GM12875 (cell line): ENCODE measurements at regions not wholly inside any gene's neighbourhood (a gene's known extent, or its start where the extent isn't known, plus 50 kb on each side); places are given as distances from the start of the nearest gene placed in this dataset.

ENCODE experiments used
- H3K4me3 ChIP-seq: one replicate; pipeline ENCODE4 v1.5.1; 2011; ENCODE audit warnings: low read depth, low read length, control low read depth
- TF ChIP-seq, protein P1 (sequence below): IDR thresholded peaks from 2 replicates; pipeline ENCODE4 v1.5.1; 2011; ENCODE audit warnings: low read depth, mild to moderate bottlenecking, control low read depth, inconsistent platforms, low read length, moderate library complexity, borderline replicate concordance; ENCODE audit not compliant: insufficient read depth

DNA sequence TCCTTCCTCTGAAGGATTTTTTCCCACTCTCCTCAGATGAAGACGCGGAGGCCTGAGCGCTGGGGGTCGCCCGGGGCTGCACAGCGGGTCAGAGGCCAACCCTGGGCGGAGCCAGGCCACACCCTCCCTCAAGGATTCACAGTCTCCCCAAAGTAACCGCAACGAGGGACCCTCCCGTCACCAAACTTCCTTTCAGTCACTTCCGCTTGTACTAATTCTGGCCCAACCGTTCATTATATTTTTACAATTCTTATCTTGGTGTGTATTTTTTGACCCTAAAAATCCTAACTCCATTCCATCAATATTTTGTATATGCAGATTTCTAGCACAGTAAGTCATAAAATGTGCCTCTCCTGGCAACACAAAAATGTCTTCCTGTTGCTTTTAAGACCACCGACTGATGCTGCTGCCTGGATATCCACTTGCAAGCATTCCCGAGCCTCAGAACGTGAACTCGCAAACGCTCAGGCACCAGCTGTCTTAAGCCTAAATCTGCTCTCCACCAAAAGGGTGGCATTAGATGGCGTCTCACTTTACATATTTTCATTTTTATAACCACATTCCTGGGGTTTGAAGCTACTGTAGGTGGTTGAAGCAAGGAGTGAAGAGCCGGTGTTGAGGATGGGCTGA, 128.0 kb downstream of the DLL1 start:
- TF ChIP-seq, protein P1, sequence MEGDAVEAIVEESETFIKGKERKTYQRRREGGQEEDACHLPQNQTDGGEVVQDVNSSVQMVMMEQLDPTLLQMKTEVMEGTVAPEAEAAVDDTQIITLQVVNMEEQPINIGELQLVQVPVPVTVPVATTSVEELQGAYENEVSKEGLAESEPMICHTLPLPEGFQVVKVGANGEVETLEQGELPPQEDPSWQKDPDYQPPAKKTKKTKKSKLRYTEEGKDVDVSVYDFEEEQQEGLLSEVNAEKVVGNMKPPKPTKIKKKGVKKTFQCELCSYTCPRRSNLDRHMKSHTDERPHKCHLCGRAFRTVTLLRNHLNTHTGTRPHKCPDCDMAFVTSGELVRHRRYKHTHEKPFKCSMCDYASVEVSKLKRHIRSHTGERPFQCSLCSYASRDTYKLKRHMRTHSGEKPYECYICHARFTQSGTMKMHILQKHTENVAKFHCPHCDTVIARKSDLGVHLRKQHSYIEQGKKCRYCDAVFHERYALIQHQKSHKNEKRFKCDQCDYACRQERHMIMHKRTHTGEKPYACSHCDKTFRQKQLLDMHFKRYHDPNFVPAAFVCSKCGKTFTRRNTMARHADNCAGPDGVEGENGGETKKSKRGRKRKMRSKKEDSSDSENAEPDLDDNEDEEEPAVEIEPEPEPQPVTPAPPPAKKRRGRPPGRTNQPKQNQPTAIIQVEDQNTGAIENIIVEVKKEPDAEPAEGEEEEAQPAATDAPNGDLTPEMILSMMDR: no peak
- no peak overlapping the region for H3K4me3 ChIP-seq

DNA sequence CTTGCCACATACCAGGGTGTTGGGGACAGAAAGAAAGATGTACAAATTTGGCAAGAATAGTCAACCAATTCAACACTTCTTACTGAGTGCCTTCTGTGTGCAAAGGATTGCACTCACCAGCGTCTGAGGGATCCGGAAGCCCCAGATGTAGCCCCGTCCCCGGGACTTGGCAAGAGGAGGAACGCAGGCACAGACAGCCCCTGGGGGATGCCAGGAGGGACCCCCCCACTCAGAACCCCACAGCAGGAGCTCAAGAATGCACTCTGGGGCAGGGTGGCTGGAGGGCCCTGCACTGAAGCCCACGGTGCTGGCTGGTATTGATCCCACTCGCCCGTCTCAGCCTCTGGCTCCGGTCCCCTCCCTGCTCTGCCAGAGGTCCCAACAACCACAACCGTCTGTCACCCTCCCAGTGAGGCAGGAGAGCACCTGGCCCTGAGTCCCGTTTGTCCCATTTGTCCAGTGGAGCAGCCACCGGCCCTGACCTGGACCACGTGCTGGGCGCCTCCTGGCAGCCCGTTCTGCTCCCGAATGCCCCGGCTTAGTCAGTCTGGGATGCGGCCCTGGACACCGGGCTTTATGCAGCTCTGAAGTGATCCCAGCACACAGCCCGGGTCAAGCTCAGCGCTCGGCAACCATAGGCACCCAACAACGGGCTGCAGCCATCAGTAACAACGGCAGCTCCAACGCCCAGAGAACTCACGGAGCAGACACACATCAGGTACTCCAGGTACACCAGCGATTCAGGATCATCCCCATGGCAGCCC, 128.7 kb downstream of the DLL1 start:
- TF ChIP-seq, protein P1: no peak
- no peak overlapping the region for H3K4me3 ChIP-seq

DNA sequence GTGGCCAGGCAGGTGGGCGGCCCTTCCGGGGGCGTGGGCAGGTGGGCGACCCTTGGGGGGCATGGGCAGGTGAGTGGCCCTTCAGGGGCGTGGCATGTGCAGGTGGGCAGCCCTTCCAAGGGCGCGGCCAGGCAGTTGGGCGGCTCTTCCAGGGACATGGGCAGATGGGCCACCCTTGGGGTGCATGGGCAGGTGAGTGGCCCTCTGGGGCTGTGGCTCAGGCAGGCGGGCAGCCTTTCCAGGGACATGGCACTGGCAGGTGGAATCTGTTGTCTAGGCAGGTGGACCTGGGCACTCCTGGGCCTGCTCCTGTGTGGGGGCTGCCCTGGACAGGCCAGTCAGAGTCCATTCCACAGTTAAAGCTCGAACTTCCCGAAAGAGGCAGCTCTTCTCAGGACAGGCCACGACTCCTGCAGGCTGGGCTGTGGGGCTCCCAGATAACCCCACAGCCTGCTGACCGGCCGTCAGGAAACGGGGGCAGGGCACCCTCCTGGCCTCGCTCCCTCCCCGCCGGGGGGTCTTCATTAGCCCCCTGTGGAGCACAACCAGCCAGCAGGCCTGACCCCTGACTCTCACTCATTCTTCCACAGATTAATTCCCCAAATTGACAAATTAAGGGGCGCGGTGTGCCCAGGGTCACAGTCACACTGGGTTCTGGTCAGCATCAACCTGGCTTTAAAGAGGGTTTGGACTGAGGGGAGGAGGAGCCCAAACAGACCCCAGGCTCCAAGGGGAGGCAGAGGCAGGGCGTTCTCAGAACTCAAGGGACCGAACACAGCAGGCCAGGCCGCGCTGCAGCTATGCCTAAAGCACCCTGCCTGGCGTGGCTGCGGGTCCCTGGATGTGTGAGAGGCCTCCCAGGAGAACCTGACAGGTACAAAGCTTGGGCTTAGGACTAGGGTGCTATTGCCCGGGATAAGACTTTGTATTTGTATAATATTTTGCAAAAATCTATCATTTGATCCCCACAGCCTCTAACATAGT, 130.0 kb downstream of the DLL1 start:
- H3K4me3 ChIP-seq: no peak overlapping the region
- TF ChIP-seq, protein P1: no peak

DNA sequence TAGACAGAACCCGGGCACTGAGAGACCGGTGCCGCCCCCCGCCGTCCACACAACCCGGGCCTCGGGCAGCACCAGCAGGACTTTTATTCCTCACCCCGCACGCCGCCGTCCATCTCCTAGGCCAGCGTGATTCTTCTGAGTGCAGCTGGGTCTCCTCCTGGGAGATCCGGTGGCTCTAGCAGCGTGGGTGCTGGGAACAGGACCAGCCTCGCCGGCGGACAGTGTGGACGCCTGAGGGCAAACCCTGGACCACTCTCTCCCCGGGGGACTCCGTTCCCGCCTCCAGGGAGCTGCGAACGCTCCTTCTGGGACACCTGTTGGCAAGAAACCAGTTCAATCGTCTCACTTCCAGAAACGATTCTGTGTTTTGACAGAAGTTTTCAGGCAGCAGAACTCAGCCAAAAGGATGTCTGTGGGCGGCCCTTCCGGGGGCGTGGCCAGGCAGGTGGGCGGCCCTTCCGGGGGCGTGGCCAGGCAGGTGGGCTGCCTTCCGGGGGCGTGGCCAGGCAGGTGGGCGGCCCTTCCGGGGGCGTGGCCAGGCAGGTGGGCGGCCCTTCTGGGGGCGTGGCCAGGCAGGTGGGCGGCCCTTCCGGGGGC, 130.7 kb downstream of the DLL1 start:
- no peak overlapping the region for H3K4me3 ChIP-seq
- TF ChIP-seq, protein P1: no peak

DNA sequence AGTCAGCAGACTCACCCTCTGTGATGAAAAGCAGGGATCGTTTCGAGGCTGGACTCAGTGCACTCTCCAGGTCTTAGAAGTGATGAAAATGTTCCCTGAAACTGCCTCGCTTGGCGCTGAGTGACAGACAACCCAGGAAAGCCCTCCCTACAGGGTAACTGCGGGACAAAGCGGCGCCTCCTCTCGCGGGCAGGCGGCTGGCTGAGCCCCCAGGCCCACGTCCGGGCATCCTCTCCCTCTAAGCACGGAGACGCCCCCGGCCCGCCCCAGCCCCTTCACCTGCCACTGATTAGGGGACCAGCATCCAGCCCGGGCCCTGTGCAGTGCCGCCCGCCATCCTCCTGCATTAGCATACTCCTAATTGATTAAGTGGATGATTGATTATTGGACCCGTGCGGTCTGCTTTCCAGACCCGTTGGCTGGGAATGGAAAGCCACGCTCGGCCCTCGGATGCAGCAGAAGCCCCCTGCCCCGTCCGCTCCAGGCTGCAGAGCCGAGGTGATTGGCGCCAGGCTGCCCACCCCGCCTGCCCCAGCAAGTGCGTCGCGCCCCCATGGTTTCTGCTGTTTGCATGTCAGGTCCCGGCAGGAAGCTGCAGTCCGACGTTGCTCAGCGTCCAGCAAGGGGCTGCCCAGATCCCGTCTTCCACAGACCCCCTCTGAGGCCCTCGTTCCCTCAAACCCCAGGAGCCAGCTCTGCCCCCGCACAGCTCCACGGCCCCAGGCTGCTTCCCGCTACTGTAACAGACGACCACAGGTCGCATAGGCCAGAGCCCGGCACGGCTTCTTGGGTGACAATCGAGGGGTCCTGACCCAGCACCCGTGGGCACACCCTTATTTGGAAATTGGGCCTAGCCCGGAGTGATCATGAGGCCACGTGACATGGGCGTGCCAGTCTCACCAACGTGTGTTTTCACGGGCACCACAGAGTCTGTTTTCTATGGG, 131.6 kb downstream of the DLL1 start:
- no peak overlapping the region for H3K4me3 ChIP-seq
- TF ChIP-seq, protein P1: no peak
